ENCODE measurements at regions not wholly inside any gene's neighbourhood (a gene's known extent, or its start where the extent isn't known, plus 50 kb on each side); places are given as distances from the start of the nearest gene placed in this dataset.

DNA sequence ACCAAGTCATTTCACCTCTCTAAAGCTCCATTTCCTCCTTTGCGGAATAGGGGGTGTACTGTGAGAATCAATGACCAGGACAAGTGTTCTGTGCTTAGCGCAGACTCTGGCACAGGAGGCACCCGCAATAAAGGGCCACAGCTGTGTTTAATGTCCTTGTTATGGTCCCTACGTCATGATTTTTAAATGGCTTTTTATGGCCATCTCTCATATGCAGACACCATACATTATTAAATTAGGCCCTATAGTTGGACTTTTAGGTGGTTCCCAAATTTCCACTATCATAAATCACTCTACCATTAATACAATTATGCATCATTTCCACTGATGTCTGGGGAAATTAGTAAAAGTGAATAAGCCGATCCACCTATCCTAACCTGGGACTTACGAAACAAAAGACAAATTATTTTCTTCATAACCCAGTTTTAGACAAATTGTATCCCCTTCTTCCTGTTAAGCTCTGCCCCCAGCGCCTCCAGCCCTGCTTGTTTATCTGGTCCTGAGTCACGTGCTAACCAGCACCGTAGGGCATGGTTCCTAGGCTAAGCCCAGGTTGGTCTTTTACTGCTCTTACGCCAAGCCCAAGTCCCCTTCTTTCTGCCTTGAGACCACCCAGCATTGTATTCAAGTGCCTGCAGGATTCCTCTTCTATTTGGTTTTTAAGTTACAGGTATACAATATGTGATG lies 278.3 kb downstream of the SHQ1 start:
- TF ChIP-seq, protein P1, sequence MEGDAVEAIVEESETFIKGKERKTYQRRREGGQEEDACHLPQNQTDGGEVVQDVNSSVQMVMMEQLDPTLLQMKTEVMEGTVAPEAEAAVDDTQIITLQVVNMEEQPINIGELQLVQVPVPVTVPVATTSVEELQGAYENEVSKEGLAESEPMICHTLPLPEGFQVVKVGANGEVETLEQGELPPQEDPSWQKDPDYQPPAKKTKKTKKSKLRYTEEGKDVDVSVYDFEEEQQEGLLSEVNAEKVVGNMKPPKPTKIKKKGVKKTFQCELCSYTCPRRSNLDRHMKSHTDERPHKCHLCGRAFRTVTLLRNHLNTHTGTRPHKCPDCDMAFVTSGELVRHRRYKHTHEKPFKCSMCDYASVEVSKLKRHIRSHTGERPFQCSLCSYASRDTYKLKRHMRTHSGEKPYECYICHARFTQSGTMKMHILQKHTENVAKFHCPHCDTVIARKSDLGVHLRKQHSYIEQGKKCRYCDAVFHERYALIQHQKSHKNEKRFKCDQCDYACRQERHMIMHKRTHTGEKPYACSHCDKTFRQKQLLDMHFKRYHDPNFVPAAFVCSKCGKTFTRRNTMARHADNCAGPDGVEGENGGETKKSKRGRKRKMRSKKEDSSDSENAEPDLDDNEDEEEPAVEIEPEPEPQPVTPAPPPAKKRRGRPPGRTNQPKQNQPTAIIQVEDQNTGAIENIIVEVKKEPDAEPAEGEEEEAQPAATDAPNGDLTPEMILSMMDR (IDR thresholded peaks at IDR 0.05; ENCODE audit: low read length, missing control alignments), result no peak
- no peak for DNase-seq (ENCODE audit: low read depth)

DNA sequence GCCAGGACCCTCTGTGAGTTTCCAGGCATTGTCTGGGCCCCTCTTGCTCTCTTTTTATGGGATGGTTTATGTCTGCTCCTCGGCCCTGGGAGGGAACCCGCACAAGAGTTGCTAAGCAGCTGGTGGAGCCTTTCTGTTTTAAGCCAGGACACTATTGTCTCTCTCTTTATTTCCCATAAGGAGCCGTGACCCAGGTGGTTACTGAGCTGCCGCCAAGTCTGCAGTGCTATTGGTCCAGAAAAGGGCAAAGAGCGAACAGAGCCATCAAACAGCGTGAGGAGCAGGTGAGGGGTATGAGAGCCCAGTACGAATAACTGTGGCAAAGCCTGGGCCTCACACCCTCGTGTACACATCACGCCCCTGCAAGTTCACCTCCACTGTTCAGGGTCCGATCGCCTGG lies 280.2 kb downstream of the SHQ1 start:
- no peak for DNase-seq (ENCODE audit: low read depth)
- TF ChIP-seq, protein P1 (IDR thresholded peaks at IDR 0.05; ENCODE audit: low read length, missing control alignments), result no peak
- H3K4me3 ChIP-seq (replicated peaks; ENCODE audit: low read depth, low read length), result no peak overlapping the region

More for the DNA sequence above, 278.3 kb downstream of the SHQ1 start:
- no peak overlapping the region for H3K4me3 ChIP-seq (replicated peaks; ENCODE audit: low read depth, low read length)

DNA sequence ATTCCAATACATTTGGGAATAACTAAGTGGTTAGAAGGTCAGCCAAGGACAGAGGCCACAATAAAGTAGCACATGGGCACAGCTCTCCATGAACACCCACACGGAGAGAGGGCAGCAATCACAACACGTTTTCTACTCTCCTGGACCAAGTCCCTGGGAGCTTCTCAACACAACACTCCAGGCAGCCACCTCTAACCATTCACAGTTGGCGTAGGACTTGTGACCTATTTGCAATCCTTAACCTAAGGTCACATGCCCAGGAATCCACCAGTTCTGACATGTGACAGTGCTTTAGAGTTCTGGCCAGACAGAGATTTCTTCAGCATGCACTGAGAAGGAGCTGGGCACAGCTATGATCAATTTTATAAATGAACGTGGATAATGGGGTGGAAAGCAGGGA lies 280.8 kb downstream of the SHQ1 start:
- TF ChIP-seq, protein P1 (IDR thresholded peaks at IDR 0.05; ENCODE audit: low read length, missing control alignments), result no peak
- DNase-seq (ENCODE audit: low read depth), result no peak
- H3K4me3 ChIP-seq (replicated peaks; ENCODE audit: low read depth, low read length), result no peak overlapping the region

DNA sequence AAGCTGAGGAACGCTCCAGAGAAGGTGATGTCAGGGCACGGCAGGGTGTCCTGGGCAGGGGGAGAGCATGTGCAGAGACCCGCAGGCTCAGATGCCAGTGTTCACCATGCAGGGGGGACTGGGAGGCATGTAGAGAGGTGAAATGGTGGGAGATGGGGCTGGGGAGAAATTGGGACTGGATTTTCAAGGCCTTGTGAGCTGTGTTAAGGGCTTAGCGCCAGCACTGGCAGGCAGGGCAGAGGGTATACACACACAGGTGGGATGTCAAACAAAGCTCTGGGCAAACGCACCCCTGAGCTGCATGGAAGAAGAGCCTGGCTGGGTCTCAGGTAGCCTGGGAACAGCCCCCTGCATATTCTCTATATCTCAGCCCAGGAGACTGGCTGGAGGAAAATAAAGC lies 282.7 kb downstream of the SHQ1 start:
- no peak overlapping the region for H3K4me3 ChIP-seq (replicated peaks; ENCODE audit: low read depth, low read length)
- TF ChIP-seq, protein P1 (IDR thresholded peaks at IDR 0.05; ENCODE audit: low read length, missing control alignments), result no peak
- no peak for DNase-seq (ENCODE audit: low read depth)

DNA sequence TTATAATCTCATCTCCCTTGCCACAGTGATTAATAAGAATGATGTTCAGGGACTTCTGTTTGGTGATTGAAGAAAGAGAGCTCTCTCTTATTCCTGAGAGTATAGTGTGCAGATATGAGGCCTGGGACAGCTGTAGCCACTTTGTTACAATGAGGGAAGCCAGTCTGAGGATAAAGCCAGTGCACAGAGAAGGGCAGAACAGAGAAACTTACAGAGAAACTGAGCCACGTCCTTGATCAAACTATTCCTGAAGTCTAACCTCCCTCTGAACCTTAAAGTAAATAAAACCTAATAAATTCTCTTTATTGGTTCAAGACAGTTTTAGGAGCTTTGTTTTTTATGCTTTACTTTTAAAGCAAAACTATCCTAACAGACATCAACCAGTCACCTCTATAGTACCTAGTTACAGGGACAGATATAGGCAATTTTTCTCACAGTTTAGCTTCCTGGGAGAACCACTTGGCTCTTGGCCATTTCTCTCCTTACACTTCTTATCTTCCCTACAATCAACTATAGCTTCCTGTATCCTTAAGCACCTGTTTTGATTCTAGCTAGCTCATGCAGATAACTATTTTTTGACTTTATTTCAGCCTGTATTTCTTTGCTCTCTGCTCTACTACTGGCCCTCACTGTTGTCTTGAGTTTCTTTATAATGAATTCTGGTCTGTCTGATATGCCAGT lies 284.4 kb downstream of the SHQ1 start:
- TF ChIP-seq, protein P1 (IDR thresholded peaks at IDR 0.05; ENCODE audit: low read length, missing control alignments), result no peak
- no peak overlapping the region for H3K4me3 ChIP-seq (replicated peaks; ENCODE audit: low read depth, low read length)
- DNase-seq (ENCODE audit: low read depth), result no peak

DNA sequence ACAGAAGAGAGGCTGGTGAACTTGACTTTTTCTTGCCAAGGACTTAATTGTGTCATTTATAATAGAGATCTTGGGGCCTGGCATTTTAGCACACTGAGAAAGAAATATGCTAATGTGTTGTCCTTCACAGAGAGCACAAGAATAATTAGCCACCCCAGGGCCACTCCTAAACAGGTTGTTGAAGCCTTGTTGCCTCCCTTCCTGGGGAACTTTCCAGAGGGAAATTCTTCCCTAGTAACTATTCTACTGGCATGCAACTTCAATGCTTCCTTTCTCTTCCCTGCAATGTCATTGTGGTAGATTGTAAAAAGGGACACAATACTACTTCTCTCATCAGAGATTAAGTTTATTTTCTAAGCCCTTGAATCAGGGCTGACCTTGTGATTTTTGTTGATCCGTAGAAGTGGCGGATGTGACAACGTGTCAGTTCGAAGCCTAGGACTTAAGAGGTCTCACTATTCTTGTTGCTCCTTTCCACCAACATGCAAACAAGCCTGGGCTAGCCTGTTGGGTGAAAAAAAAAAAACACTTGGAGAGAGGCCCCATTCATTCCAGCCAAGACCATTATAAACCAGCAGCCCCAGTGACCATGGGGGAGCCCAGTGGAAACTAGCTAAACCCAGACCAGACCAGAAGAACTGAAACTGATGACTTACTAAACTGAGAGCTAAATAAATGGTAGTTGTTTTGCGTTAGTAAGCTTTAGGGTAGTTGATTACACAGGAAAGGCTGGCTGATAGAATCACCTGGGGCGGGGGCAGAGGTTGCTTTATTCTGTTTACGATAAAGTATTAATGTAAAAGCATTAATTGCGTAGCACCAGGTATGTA lies 287.2 kb downstream of the SHQ1 start:
- no peak for DNase-seq (ENCODE audit: low read depth)
- no peak overlapping the region for H3K4me3 ChIP-seq (replicated peaks; ENCODE audit: low read depth, low read length)
- TF ChIP-seq, protein P1 (IDR thresholded peaks at IDR 0.05; ENCODE audit: low read length, missing control alignments), result no peak

Data from fibroblast of pulmonary artery (primary cell).